IMR-90 (cell line): ENCODE measurements at regions not wholly inside any gene's neighbourhood (a gene's known extent, or its start where the extent isn't known, plus 50 kb on each side); places are given as distances from the start of the nearest gene placed in this dataset.

Experiments
- ATAC-seq: fragments of 200-7000 bp; cut with Tn5 transposase; 2 replicates; pipeline ENCODE4 v1.9.1; 2020; ENCODE audit warnings: low read depth, mild to moderate bottlenecking, moderate library complexity
- BruUV-seq: library from RNA; stranded (reverse); fragments of 400-500 nt; replicated peaks from 2 replicates; lab custom pipeline; 2021; lab: Mats Ljungman, UMichigan
- CTCF ChIA-PET: fragments of 300-600 bp; formaldehyde crosslinking; extraction: SDS; loops from one replicate; lab custom pipeline; 2021; ENCODE audit warnings: antibody characterized with exemption; lab: Yijun Ruan, JAX
- POLR2A ChIA-PET: fragments of 300-600 bp; sonication (Branson Sonifier 250); formaldehyde crosslinking; loops from one replicate; lab custom pipeline; 2022; ENCODE audit warnings: antibody characterized with exemption; ENCODE audit not compliant: unreplicated experiment; lab: Charles Lee
- DNase-seq: peaks from one replicate; pipeline ENCODE4 v3.0.0; 2013
- H2AFZ ChIP-seq: replicated peaks from 2 replicates; pipeline ENCODE3; 2013; ENCODE audit warnings: low read length, mild to moderate bottlenecking; ENCODE audit not compliant: poor library complexity
- H2AK5ac ChIP-seq: 2 replicates; pipeline ENCODE4 v1.6.1; 2013; ENCODE audit warnings: low read depth, low read length, inconsistent platforms
- H2AK9ac ChIP-seq: replicated peaks from 2 replicates; pipeline ENCODE3; 2013; ENCODE audit warnings: mild to moderate bottlenecking, low read depth, low read length, moderate library complexity; ENCODE audit not compliant: poor library complexity
- H2BK120ac ChIP-seq: 2 replicates; pipeline ENCODE4 v1.6.1; 2013; ENCODE audit warnings: low read depth, low read length, inconsistent platforms
- H2BK15ac ChIP-seq: 3 replicates; pipeline ENCODE4 v1.6.1; 2013; ENCODE audit warnings: low read depth, low read length, inconsistent platforms
- H2BK20ac ChIP-seq: 2 replicates; pipeline ENCODE4 v1.6.1; 2013; ENCODE audit warnings: low read depth, mild to moderate bottlenecking, inconsistent platforms, low read length, moderate library complexity
- H2BK5ac ChIP-seq: 2 replicates; pipeline ENCODE4 v1.6.1; 2013; ENCODE audit warnings: mild to moderate bottlenecking, low read depth, low read length, inconsistent platforms; ENCODE audit not compliant: poor library complexity, severe bottlenecking
- H3K14ac ChIP-seq: replicated peaks from 2 replicates; pipeline ENCODE4 v1.6.1; 2013; ENCODE audit warnings: low read depth, low read length, inconsistent platforms
- H3K18ac ChIP-seq: 2 replicates; pipeline ENCODE4 v1.6.1; 2013; ENCODE audit warnings: low read depth, low read length, control low read depth
- H3K23ac ChIP-seq: 2 replicates; pipeline ENCODE4 v1.6.1; 2013; ENCODE audit warnings: low read depth, low read length, inconsistent platforms
- H3K27ac ChIP-seq: 2 replicates; pipeline ENCODE4 v1.5.1; 2013; ENCODE audit warnings: mild to moderate bottlenecking, control low read depth, low read length; ENCODE audit not compliant: insufficient read depth
- H3K27me3 ChIP-seq: 2 replicates; pipeline ENCODE4 v1.6.1; 2013; ENCODE audit warnings: low read length; ENCODE audit not compliant: control insufficient read depth, insufficient read depth
- H3K36me3 ChIP-seq: 2 replicates; pipeline ENCODE4 v1.6.1; 2013; ENCODE audit warnings: low read length, mixed read lengths; ENCODE audit not compliant: control insufficient read depth, insufficient read depth
- H3K4ac ChIP-seq: 2 replicates; pipeline ENCODE4 v1.6.1; 2013; ENCODE audit warnings: low read depth, low read length, inconsistent platforms
- H3K4me1 ChIP-seq: 2 replicates; pipeline ENCODE4 v1.6.1; 2013; ENCODE audit warnings: low read length, mixed read lengths; ENCODE audit not compliant: control insufficient read depth, insufficient read depth
- H3K4me2 ChIP-seq: 2 replicates; pipeline ENCODE4 v1.6.1; 2013; ENCODE audit warnings: low read depth, mild to moderate bottlenecking, control low read depth, low read length, moderate library complexity
- H3K4me3 ChIP-seq: 2 replicates; pipeline ENCODE4 v1.5.1; 2013; ENCODE audit warnings: low read depth, mild to moderate bottlenecking, control low read depth, low read length, moderate library complexity; ENCODE audit not compliant: insufficient read depth
- H3K56ac ChIP-seq: 2 replicates; pipeline ENCODE4 v1.6.1; 2013; ENCODE audit warnings: low read length, inconsistent platforms; ENCODE audit not compliant: insufficient read depth; ENCODE audit errors: extremely low read depth
- H3K79me1 ChIP-seq, 2 experiments: 2 replicates each; pipeline ENCODE4 v1.6.1; 2013; ENCODE audit warnings: low read length in 2 of 2, inconsistent platforms in 1 of 2, low read depth in 1 of 2
- H3K9ac ChIP-seq: 2 replicates; pipeline ENCODE4 v1.6.1; 2013; ENCODE audit warnings: low read depth, low read length, control low read depth
- H3K9me1 ChIP-seq: 2 replicates; pipeline ENCODE4 v1.6.1; 2013; ENCODE audit warnings: low read length, inconsistent platforms; ENCODE audit not compliant: insufficient read depth
- H3K9me3 ChIP-seq: 2 replicates; pipeline ENCODE4 v1.6.1; 2013; ENCODE audit warnings: low read length; ENCODE audit not compliant: control insufficient read depth, insufficient read depth
- H4K20me1 ChIP-seq: 2 replicates; pipeline ENCODE4 v1.6.1; 2013; ENCODE audit warnings: low read length, inconsistent platforms; ENCODE audit not compliant: insufficient read depth
- H4K5ac ChIP-seq: 2 replicates; pipeline ENCODE4 v1.6.1; 2013; ENCODE audit warnings: mild to moderate bottlenecking, low read depth, low read length, control low read depth
- H4K8ac ChIP-seq, 2 experiments: 2 replicates each; pipeline ENCODE4 v1.6.1; 2013; ENCODE audit warnings: low read depth in 2 of 2, low read length in 2 of 2, control low read depth in 1 of 2, inconsistent platforms in 1 of 2
- H4K91ac ChIP-seq: 2 replicates; pipeline ENCODE4 v1.6.1; 2013; ENCODE audit warnings: low read depth, low read length, inconsistent platforms; ENCODE audit not compliant: insufficient read depth
- BHLHE40 ChIP-seq: fragments of 150-350 bp; IDR thresholded peaks from 2 replicates; pipeline ENCODE4 v1.6.1; 2016; ENCODE audit warnings: mild to moderate bottlenecking, low read depth, low read length
- MAZ ChIP-seq: IDR thresholded peaks from 2 replicates; pipeline ENCODE4 v1.6.1; 2012; ENCODE audit warnings: low read depth, mild to moderate bottlenecking, low read length, improper control_type of control experiment, moderate library complexity, borderline replicate concordance
- SMC3 ChIP-seq: fragments of 150-350 bp; IDR thresholded peaks from 2 replicates; pipeline ENCODE4 v1.6.1; 2016; ENCODE audit warnings: low read depth, mild to moderate bottlenecking, antibody characterized with exemption, low read length, moderate library complexity
- WGBS, 2 experiments: methylation state at CpG; one replicate each; pipeline versions ENCODE4 v1.1.5 to v1.1.7; 2013; ENCODE audit warnings: missing lambda C conversion rate in 2 of 2; ENCODE audit not compliant: insufficient read length in 1 of 2; ENCODE audit errors: extremely low coverage in 2 of 2; 5-methylcytosine and 5-hydroxymethylcytosine counted together
- dilution Hi-C: fragments of 300-500 bp; cut with HindIII; formaldehyde crosslinking; loops from one replicate; pipeline ENCODE4 v1.14.3; 2018; ENCODE audit warnings: low sequenced_read_pairs; ENCODE audit not compliant: unreplicated experiment
- in situ Hi-C: fragments of 300-500 bp; cut with MboI; formaldehyde crosslinking; loops from 3 replicates; pipeline ENCODE4 v1.14.3; 2019; ENCODE audit warnings: low sequenced_read_pairs, inconsistent platforms, mixed read lengths
- intact Hi-C: fragments of 100-400 bp; cut with micrococcal nuclease; formaldehyde crosslinking; loops from 2 replicates; pipeline ENCODE4 v1.10.0; 2022

DNA sequence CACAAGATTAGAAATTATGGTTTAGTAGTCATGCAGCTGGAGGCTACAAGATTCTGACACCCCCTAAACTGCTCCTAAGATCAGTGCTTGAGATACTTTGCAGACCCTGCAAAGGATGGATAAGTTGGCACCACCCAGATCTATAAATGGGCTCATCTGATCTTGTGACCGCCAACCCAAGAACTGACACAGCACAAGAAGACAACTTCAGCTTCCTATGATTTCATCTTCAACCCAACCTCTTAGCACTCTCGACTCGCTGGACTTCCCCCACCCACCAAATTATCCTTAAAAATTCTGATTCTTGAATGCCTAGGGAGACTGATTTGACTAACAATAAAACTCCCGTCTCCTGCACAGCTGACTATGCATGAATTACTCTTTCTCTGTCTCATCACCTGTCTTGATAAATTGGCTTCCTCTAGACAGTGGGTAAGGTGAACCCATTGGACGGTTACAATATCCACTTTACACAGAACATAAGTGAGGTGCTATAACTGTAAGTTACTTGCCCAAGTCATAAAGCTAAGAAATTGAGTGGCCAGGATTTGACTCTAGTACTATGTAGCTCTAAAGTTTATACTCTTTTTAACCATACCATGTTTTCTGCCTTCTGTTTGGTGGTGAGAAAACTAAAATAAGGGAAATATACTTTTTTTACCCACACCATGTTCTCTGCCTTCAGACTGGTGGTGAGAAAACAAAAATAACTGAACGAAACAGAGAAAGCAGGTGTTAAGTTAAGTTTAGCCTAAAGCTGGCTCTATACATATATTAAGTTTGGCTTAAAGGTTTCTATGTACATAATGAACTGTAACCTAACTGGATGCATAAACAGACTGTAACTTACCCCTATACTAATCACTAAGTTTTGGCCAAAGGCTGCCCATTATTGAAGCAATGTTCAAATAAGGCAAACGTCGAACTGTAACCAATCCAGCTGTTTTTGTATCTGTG lies 962.3 kb upstream of the NXPH2 start:
- Histone ChIP-seq H3K9me1 (no peaks in the 10 kb centered on the region), H2BK120ac (no peak overlapping the region), H2BK20ac (no peak overlapping the region), H3K56ac (no peak overlapping the region), H3K79me1 (no peaks in the 10 kb centered on the region), H4K5ac (no peak overlapping the region), H3K14ac (no peak overlapping the region), H2AK5ac (no peak overlapping the region), H2BK5ac (no peak overlapping the region), H2BK15ac (no peak overlapping the region), H4K91ac (no peak overlapping the region), H3K27ac (no peak overlapping the region), H2AK9ac (no peak overlapping the region), H3K4me2 (no peak overlapping the region), H3K4ac (no peak overlapping the region), H3K9ac (no peak overlapping the region), H3K23ac (no peak overlapping the region), H2AFZ (no peak overlapping the region), H3K4me3 (no peak overlapping the region), H3K18ac (no peak overlapping the region), H3K27me3 (no peaks in the 10 kb centered on the region), H4K20me1 (no peaks in the 10 kb centered on the region), H3K36me3 (no peaks in the 10 kb centered on the region), H3K9me3 (peaks cover 17% of the 10 kb centered on the region), H3K4me1 (no peaks in the 10 kb centered on the region), H4K8ac (no peak overlapping the region)
- CTCF ChIA-PET, result interaction anchor here (0.6 kb wide), 1 partner anchor 13 kb away, joined by 3 read pairs; no protein-coding TSS in a partner anchor
- ATAC-seq (no peak), DNase-seq (no peak)
- POLR2A ChIA-PET, result no interaction called here
- WGBS, 2 experiments, result no CpG with 5 or more reads among the region's 8 CpGs
- no TSS peak for BruUV-seq
- TF ChIP-seq SMC3 (no peak), MAZ (no peak), BHLHE40 (no peak)
- in situ Hi-C loops, result no loop called here
- dilution Hi-C loops, result no loop called here
- intact Hi-C loops, result no loop called here
